SK-N-SH (cell line): ENCODE measurements at regions not wholly inside any gene's neighbourhood (a gene's known extent, or its start where the extent isn't known, plus 50 kb on each side); places are given as distances from the start of the nearest gene placed in this dataset.

Experiments used
- CTCF ChIA-PET: fragments of 300-600, 350-600 bp; formaldehyde crosslinking; extraction: SDS; loops from one replicate; lab custom pipeline; 2021; lab: Yijun Ruan, JAX
- POLR2A ChIA-PET: fragments of 350-600 bp; sonication (Branson Sonifier 250); formaldehyde crosslinking; extraction: SDS; loops from one replicate; lab custom pipeline; 2020; ENCODE audit warnings: antibody characterized with exemption, inconsistent platforms; lab: Yijun Ruan, JAX
- DNase-seq: peaks from one replicate; pipeline ENCODE4 v3.0.0; 2012
- H2AFZ ChIP-seq: fragments of 200-600 bp; sonication (generic); 2 replicates; pipeline ENCODE4 v1.8.1; 2016; ENCODE audit warnings: antibody characterized with exemption, mild to moderate bottlenecking, low read depth
- H3F3A ChIP-seq: fragments of 200-600 bp; sonication (generic); replicated peaks from 2 replicates; pipeline ENCODE3; 2016; ENCODE audit warnings: antibody characterized with exemption, mild to moderate bottlenecking; ENCODE audit not compliant: insufficient read depth
- H3K27ac ChIP-seq, 2 experiments: fragments of 200-500 bp in 1 of 2; fragments of 200-600 bp in 1 of 2; sonication (Bioruptor generic) in 1 of 2; sonication (generic), shearing (Covaris generic) in 1 of 2; 2 replicates each; pipeline versions ENCODE4 v1.5.1 to v1.6.1; 2014 to 2016; ENCODE audit warnings: low read depth in 2 of 2, inconsistent platforms in 1 of 2, low read length in 1 of 2, mild to moderate bottlenecking in 1 of 2, mixed read lengths in 1 of 2
- H3K27me3 ChIP-seq: fragments of 200-600 bp; sonication (generic), shearing (Covaris generic); 2 replicates; pipeline ENCODE4 v1.6.1; 2016; ENCODE audit warnings: mixed run types; ENCODE audit not compliant: insufficient read depth
- H3K36me3 ChIP-seq, 2 experiments: fragments of 200-500 bp in 1 of 2; fragments of 200-600 bp in 1 of 2; sonication (Bioruptor generic) in 1 of 2; sonication (generic) in 1 of 2; replicated peaks in 1 of 2; 2 replicates each; pipeline versions ENCODE3 to v1.5.1; 2014 to 2016; ENCODE audit warnings: low read length in 1 of 2, mild to moderate bottlenecking in 1 of 2; ENCODE audit not compliant: insufficient read depth in 2 of 2, control insufficient read depth in 1 of 2
- H3K4me1 ChIP-seq, 2 experiments: fragments of 200-500 bp in 1 of 2; fragments of 200-600 bp in 1 of 2; sonication (Bioruptor generic) in 1 of 2; sonication (generic), shearing (Covaris generic) in 1 of 2; 2 replicates each; pipeline versions ENCODE4 v1.5.1 to v1.6.1; 2014 to 2016; ENCODE audit warnings: low read depth in 1 of 2, low read length in 1 of 2, mixed run types in 1 of 2; ENCODE audit not compliant: insufficient read depth in 2 of 2, control insufficient read depth in 1 of 2
- H3K4me2 ChIP-seq: fragments of 200-600 bp; sonication (generic), shearing (Covaris generic); 2 replicates; pipeline ENCODE4 v1.6.1; 2017; ENCODE audit warnings: mixed run types
- H3K4me3 ChIP-seq, 2 experiments: fragments of 200-500 bp in 1 of 2; fragments of 200-600 bp in 1 of 2; sonication (Bioruptor generic) in 1 of 2; sonication (generic), shearing (Covaris generic) in 1 of 2; 2 replicates each; pipeline versions ENCODE4 v1.5.1 to v1.8.1; 2014 to 2016; ENCODE audit warnings: low read depth in 2 of 2, inconsistent platforms in 1 of 2, low read length in 1 of 2, mild to moderate bottlenecking in 1 of 2, mixed read lengths in 1 of 2, moderate library complexity in 1 of 2
- H3K79me2 ChIP-seq: fragments of 200-600 bp; sonication (generic); 2 replicates; pipeline ENCODE4 v1.8.1; 2017; ENCODE audit warnings: mild to moderate bottlenecking; ENCODE audit not compliant: insufficient read depth
- H3K9ac ChIP-seq: fragments of 200-600 bp; sonication (generic); 2 replicates; pipeline ENCODE4 v1.6.1; 2017; ENCODE audit warnings: mixed run types
- H3K9me2 ChIP-seq: fragments of 200-600 bp; sonication (generic); 2 replicates; pipeline ENCODE4 v1.6.1; 2017; ENCODE audit warnings: mixed run types
- H3K9me3 ChIP-seq: fragments of 200-600 bp; sonication (generic); 2 replicates; pipeline ENCODE4 v1.6.1; 2017; ENCODE audit warnings: mixed run types, mild to moderate bottlenecking, moderate library complexity
- H4K20me1 ChIP-seq: fragments of 200-600 bp; sonication (generic); 2 replicates; pipeline ENCODE4 v1.6.1; 2017; ENCODE audit warnings: mild to moderate bottlenecking, mixed run types; ENCODE audit not compliant: insufficient read depth
- CHD2 ChIP-seq: fragments of 150-350 bp; IDR thresholded peaks from 2 replicates; pipeline ENCODE4 v1.6.1; 2018; ENCODE audit warnings: low read length; ENCODE audit not compliant: partially characterized antibody
- ELF1 ChIP-seq: IDR thresholded peaks from 2 replicates; pipeline ENCODE4 v1.4.0; 2012
- EP300 ChIP-seq, 2 experiments: IDR thresholded peaks; 2 replicates each; pipeline versions ENCODE4 v1.4.0 to v1.6.1; 2012; ENCODE audit warnings: borderline replicate concordance in 1 of 2, low read depth in 1 of 2, low read length in 1 of 2
- EZH2phosphoT487 ChIP-seq: fragments of 200-600 bp; sonication (generic); IDR thresholded peaks from 2 replicates; pipeline ENCODE4 v1.6.1; 2017; ENCODE audit warnings: low read depth, mixed run types, mild to moderate bottlenecking, antibody characterized with exemption, moderate library complexity, borderline replicate concordance
- FOXM1 ChIP-seq: IDR thresholded peaks from 2 replicates; pipeline ENCODE4 v1.4.0; 2012; ENCODE audit warnings: low read depth, mild to moderate bottlenecking
- IRF3 ChIP-seq: fragments of 150-350 bp; IDR thresholded peaks from 2 replicates; pipeline ENCODE4 v1.6.1; 2016; ENCODE audit warnings: mild to moderate bottlenecking, low read depth, low read length
- JUND ChIP-seq: IDR thresholded peaks from 2 replicates; pipeline ENCODE4 v1.4.0; 2012
- MAX ChIP-seq: IDR thresholded peaks from 2 replicates; pipeline ENCODE4 v1.4.0; 2012; ENCODE audit warnings: low read depth
- NFIC ChIP-seq: IDR thresholded peaks from 2 replicates; pipeline ENCODE4 v1.4.0; 2012; ENCODE audit warnings: borderline replicate concordance
- NRF1 ChIP-seq: IDR thresholded peaks from 2 replicates; pipeline ENCODE4 v1.6.1; 2012; ENCODE audit warnings: low read depth, mild to moderate bottlenecking, low read length
- REST ChIP-seq: IDR thresholded peaks from 2 replicates; pipeline ENCODE4 v1.6.1; 2012; ENCODE audit warnings: mild to moderate bottlenecking, low read depth, low read length, moderate library complexity
- RFX5 ChIP-seq: IDR thresholded peaks from 2 replicates; pipeline ENCODE4 v1.6.1; 2012; ENCODE audit warnings: mild to moderate bottlenecking, improper control_type of control experiment, low read length
- RXRA ChIP-seq: IDR thresholded peaks from 2 replicates; pipeline ENCODE4 v1.4.0; 2012; ENCODE audit warnings: low read depth, mild to moderate bottlenecking, borderline replicate concordance
- SIN3A ChIP-seq: IDR thresholded peaks from 2 replicates; pipeline ENCODE4 v1.6.1; 2012; ENCODE audit warnings: low read depth, mild to moderate bottlenecking, low read length, moderate library complexity, borderline replicate concordance
- SMC3 ChIP-seq: IDR thresholded peaks from 2 replicates; pipeline ENCODE4 v1.6.1; 2012; ENCODE audit warnings: low read depth, low read length, improper control_type of control experiment
- TCF12 ChIP-seq: IDR thresholded peaks from 2 replicates; pipeline ENCODE4 v1.4.0; 2012
- TEAD4 ChIP-seq: IDR thresholded peaks from 2 replicates; pipeline ENCODE4 v1.4.0; 2012; ENCODE audit warnings: mild to moderate bottlenecking, borderline replicate concordance; ENCODE audit not compliant: insufficient read depth
- USF2 ChIP-seq: fragments of 150-350 bp; IDR thresholded peaks from 2 replicates; pipeline ENCODE4 v1.6.1; 2017; ENCODE audit warnings: antibody characterized with exemption, low read length, low read depth, borderline replicate concordance
- WGBS: methylation state at CpG from one replicate; pipeline ENCODE4 v1.1.6; 2017; ENCODE audit warnings: low lambda C conversion rate; 5-methylcytosine and 5-hydroxymethylcytosine counted together
- TF ChIP-seq, protein P1 (sequence below): IDR thresholded peaks from 2 replicates; pipeline ENCODE4 v1.4.0; 2012; ENCODE audit warnings: low read depth, borderline replicate concordance
- TF ChIP-seq, protein P2 (sequence below): fragments of 200-600 bp; sonication (generic); IDR thresholded peaks from 2 replicates; pipeline ENCODE4 v1.6.1; 2017; ENCODE audit warnings: antibody characterized with exemption, mild to moderate bottlenecking, moderate library complexity

DNA sequence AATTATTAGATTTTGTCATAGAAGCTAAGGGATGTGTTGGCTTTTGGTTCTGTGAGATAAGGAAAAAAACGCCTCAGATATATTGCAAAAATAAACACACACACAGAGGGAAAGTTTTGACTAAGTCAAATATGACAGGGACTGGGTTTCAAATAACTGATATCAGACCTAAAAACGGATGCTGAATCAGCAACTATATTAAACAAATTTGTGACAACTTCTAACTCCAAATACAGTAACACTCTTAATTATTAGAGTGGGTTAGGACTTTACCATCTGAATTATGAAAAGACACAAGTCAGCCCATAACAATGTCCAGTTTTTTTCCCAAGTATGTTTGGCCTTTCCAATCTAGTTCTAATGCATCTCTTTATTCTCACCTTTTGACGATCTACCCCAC is 2693.1 kb downstream of the ARAP2 start (continued):
- TF ChIP-seq USF2 (no peak), CHD2 (no peak)
- TF ChIP-seq, all 33 proteins: peak for 0

- ChIA-PET POLR2A (no interaction called here), CTCF (no interaction called here)
- Histone ChIP-seq H3K9me2 (no peaks in the 10 kb centered on the region), H3K9ac (no peak overlapping the region), H2AFZ (no peak overlapping the region), H3K36me3 (no peaks in the 10 kb centered on the region), H3K27me3 (no peaks in the 10 kb centered on the region), H3K9me3 (no peaks in the 10 kb centered on the region), H3F3A (no peaks in the 10 kb centered on the region), H3K27ac (no peak overlapping the region), H3K79me2 (no peaks in the 10 kb centered on the region), H3K4me2 (no peak overlapping the region), H3K4me3 (no peak overlapping the region), H4K20me1 (no peaks in the 10 kb centered on the region), H3K4me1 (no peaks in the 10 kb centered on the region)
- no peak for DNase-seq
- WGBS, result 23% methylated on average over 2 of the region's 2 CpGs
- TF ChIP-seq CHD2, result no peak
- no peak for TF ChIP-seq EP300 (IDR thresholded peaks at IDR 0.05; ENCODE audit: borderline replicate concordance in 1 of 2, low read depth in 1 of 2, low read length in 1 of 2)
- no peak for TF ChIP-seq TEAD4
- no peak for TF ChIP-seq TCF12
- TF ChIP-seq SIN3A, result no peak
- no peak for TF ChIP-seq NRF1
- TF ChIP-seq, protein P1, sequence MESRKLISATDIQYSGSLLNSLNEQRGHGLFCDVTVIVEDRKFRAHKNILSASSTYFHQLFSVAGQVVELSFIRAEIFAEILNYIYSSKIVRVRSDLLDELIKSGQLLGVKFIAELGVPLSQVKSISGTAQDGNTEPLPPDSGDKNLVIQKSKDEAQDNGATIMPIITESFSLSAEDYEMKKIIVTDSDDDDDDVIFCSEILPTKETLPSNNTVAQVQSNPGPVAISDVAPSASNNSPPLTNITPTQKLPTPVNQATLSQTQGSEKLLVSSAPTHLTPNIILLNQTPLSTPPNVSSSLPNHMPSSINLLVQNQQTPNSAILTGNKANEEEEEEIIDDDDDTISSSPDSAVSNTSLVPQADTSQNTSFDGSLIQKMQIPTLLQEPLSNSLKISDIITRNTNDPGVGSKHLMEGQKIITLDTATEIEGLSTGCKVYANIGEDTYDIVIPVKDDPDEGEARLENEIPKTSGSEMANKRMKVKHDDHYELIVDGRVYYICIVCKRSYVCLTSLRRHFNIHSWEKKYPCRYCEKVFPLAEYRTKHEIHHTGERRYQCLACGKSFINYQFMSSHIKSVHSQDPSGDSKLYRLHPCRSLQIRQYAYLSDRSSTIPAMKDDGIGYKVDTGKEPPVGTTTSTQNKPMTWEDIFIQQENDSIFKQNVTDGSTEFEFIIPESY, result no peak
- TF ChIP-seq IRF3, result no peak
- TF ChIP-seq EZH2phosphoT487, result no peak
- no peak for TF ChIP-seq REST
- TF ChIP-seq, protein P2, sequence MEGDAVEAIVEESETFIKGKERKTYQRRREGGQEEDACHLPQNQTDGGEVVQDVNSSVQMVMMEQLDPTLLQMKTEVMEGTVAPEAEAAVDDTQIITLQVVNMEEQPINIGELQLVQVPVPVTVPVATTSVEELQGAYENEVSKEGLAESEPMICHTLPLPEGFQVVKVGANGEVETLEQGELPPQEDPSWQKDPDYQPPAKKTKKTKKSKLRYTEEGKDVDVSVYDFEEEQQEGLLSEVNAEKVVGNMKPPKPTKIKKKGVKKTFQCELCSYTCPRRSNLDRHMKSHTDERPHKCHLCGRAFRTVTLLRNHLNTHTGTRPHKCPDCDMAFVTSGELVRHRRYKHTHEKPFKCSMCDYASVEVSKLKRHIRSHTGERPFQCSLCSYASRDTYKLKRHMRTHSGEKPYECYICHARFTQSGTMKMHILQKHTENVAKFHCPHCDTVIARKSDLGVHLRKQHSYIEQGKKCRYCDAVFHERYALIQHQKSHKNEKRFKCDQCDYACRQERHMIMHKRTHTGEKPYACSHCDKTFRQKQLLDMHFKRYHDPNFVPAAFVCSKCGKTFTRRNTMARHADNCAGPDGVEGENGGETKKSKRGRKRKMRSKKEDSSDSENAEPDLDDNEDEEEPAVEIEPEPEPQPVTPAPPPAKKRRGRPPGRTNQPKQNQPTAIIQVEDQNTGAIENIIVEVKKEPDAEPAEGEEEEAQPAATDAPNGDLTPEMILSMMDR, result no peak
- no peak for TF ChIP-seq FOXM1
- TF ChIP-seq RFX5, result no peak
- TF ChIP-seq JUND, result no peak
- TF ChIP-seq ELF1, result no peak
- TF ChIP-seq RXRA, result no peak
- TF ChIP-seq MAX, result no peak
- no peak for TF ChIP-seq NFIC
- no peak for TF ChIP-seq SMC3
These were observed 2683.1 kb downstream of the ARAP2 start for GRCh38 chr4:33561259-33561658.
